ENCODE measurements at regions not wholly inside any gene's neighbourhood (a gene's known extent, or its start where the extent isn't known, plus 50 kb on each side); places are given as distances from the start of the nearest gene placed in this dataset.

- TF ChIP-seq CTCF (conservative IDR thresholded peaks at IDR 0.05; ENCODE audit: low read length) (no peak), EZH2phosphoT487 (IDR thresholded peaks at IDR 0.05; ENCODE audit: borderline replicate concordance, low read depth, low read length) (no peak)
Measured at GRCh38 chr3:40768536-40768935, 243.8 kb downstream of the ZNF621 start.

Measured in OCI-LY7 (cell line).